ENCODE measurements at regions not wholly inside any gene's neighbourhood (a gene's known extent, or its start where the extent isn't known, plus 50 kb on each side); places are given as distances from the start of the nearest gene placed in this dataset.
"Not testable (repeated sequence)": the region's sequence is repeated elsewhere in the genome, so short reads cannot be mapped to it uniquely, and the experiment has no call there.

GRCh38 chr3:5503136-5503535 lies 315.6 kb downstream of the EDEM1 start:
- intact Hi-C loops (cut with DNase I) = no loop called here
- ATAC-seq = no peak
- WGBS, 4 donors = 56 to 67% (median 64%) methylated on average over 3 of the region's 3 CpGs

GRCh38 chr3:5504135-5504534 lies 316.6 kb downstream of the EDEM1 start:
- Histone ChIP-seq H3K4me1 (no peaks in the 10 kb centered on the region), H3K27me3 (no peaks in the 10 kb centered on the region), H3K9me3 (peaks cover 0 to 8% (median 0%) of the 10 kb centered on the region in 12 donors), H3K27ac (no peak overlapping the region), H3K36me3 (no peaks in the 10 kb centered on the region), H3K4me3 (no peak overlapping the region)
- ATAC-seq = no peak
- WGBS, 4 donors = 67 to 79% (median 70%) methylated on average over 5 of the region's 5 CpGs
- no peak for DNase-seq
- TF ChIP-seq CTCF (IDR thresholded peaks at IDR 0.05) (no peak), POLR2A (IDR thresholded peaks at IDR 0.05) (no peak)
- intact Hi-C loops (cut with DNase I) = no loop called here

More at GRCh38 chr3:5503136-5503535, 315.6 kb downstream of the EDEM1 start:
- Histone ChIP-seq H3K9me3 (peaks cover 0 to 3% (median 0%) of the 10 kb centered on the region in 12 donors), H3K36me3 (no peaks in the 10 kb centered on the region), H3K4me3 (no peak overlapping the region), H3K27me3 (no peaks in the 10 kb centered on the region), H3K27ac (no peak overlapping the region), H3K4me1 (no peaks in the 10 kb centered on the region)
- no peak for DNase-seq
- TF ChIP-seq CTCF (IDR thresholded peaks at IDR 0.05) (no peak), POLR2A (IDR thresholded peaks at IDR 0.05) (no peak)

- 80 to 89% (median 84%) methylated on average over 3 of the region's 3 CpGs for WGBS, 4 donors
- Histone ChIP-seq H3K27ac (no peak overlapping the region), H3K4me3 (no peak overlapping the region), H3K4me1 (no peaks in the 10 kb centered on the region), H3K27me3 (no peaks in the 10 kb centered on the region), H3K36me3 (no peaks in the 10 kb centered on the region), H3K9me3 (peaks cover 0 to 17% (median 0%) of the 10 kb centered on the region in 12 donors)
- no peak for ATAC-seq
- TF ChIP-seq POLR2A (IDR thresholded peaks at IDR 0.05) = no peak
- TF ChIP-seq CTCF (IDR thresholded peaks at IDR 0.05) = no peak
- intact Hi-C loops (cut with DNase I) = no loop called here
- no peak for DNase-seq
Measured at GRCh38 chr3:5505163-5505562, 317.7 kb downstream of the EDEM1 start.

GRCh38 chr3:5505997-5506396 lies 318.5 kb downstream of the EDEM1 start:
- Histone ChIP-seq H3K9me3 (peaks cover 0 to 17% (median 0%) of the 10 kb centered on the region in 12 donors), H3K4me3 (no peak overlapping the region), H3K36me3 (no peaks in the 10 kb centered on the region), H3K4me1 (no peaks in the 10 kb centered on the region), H3K27ac (no peak overlapping the region), H3K27me3 (no peaks in the 10 kb centered on the region)
- no peak for TF ChIP-seq CTCF (IDR thresholded peaks at IDR 0.05)
- no peak for TF ChIP-seq POLR2A (IDR thresholded peaks at IDR 0.05)
- WGBS, 4 donors = 49 to 59% (median 54%) methylated on average over 2 of the region's 2 CpGs
- DNase-seq (no peak), ATAC-seq (no peak)
- intact Hi-C loops (cut with DNase I) = no loop called here

- H3K27ac ChIP-seq; ATAC-seq; H3K27me3 ChIP-seq; H3K4me3 ChIP-seq; intact Hi-C loops (cut with DNase I); H3K36me3 ChIP-seq; DNase-seq; H3K4me1 ChIP-seq: not testable (repeated sequence)
- 72 to 80% (median 73%) methylated on average over 3 of the region's 3 CpGs for WGBS, 4 donors
- H3K9me3 ChIP-seq = peaks cover 0 to 28% (median 7%) of the 10 kb centered on the region in 12 donors
Measured at GRCh38 chr3:5508860-5509259, 321.4 kb downstream of the EDEM1 start.
